IMR-90 (cell line): ENCODE measurements at regions not wholly inside any gene's neighbourhood (a gene's known extent, or its start where the extent isn't known, plus 50 kb on each side); places are given as distances from the start of the nearest gene placed in this dataset.

ENCODE experiments used
- BHLHE40 ChIP-seq: fragments of 150-350 bp; IDR thresholded peaks from 2 replicates; pipeline ENCODE4 v1.6.1; 2016; ENCODE audit warnings: mild to moderate bottlenecking, low read depth, low read length
- MAFK ChIP-seq: IDR thresholded peaks from 2 replicates; pipeline ENCODE4 v1.6.1; 2012; ENCODE audit warnings: low read depth, low read length, improper control_type of control experiment
- POLR2A ChIP-seq: IDR thresholded peaks from 2 replicates; pipeline ENCODE4 v1.6.1; 2012; ENCODE audit warnings: mild to moderate bottlenecking, low read depth, low read length
- RCOR1 ChIP-seq: IDR thresholded peaks from 2 replicates; pipeline ENCODE4 v1.6.1; 2012; ENCODE audit warnings: mild to moderate bottlenecking, low read length, improper control_type of control experiment; ENCODE audit not compliant: insufficient replicate concordance
- RFX5 ChIP-seq: IDR thresholded peaks from 2 replicates; pipeline ENCODE4 v1.8.0; 2012; ENCODE audit warnings: low read depth, mild to moderate bottlenecking, low read length, moderate library complexity
- SMC3 ChIP-seq: fragments of 150-350 bp; IDR thresholded peaks from 2 replicates; pipeline ENCODE4 v1.6.1; 2016; ENCODE audit warnings: low read depth, mild to moderate bottlenecking, antibody characterized with exemption, low read length, moderate library complexity
- TF ChIP-seq, protein P1 (sequence below): conservative IDR thresholded peaks from 2 replicates; pipeline ENCODE4 v1.5.1; 2012; ENCODE audit warnings: mild to moderate bottlenecking, low read depth, low read length, improper control_type of control experiment
- TF ChIP-seq, protein P2 (sequence below): fragments of 150-350 bp; IDR thresholded peaks from 2 replicates; pipeline ENCODE4 v1.6.1; 2016; ENCODE audit warnings: low read depth, mild to moderate bottlenecking, low read length, moderate library complexity, borderline replicate concordance
- TF ChIP-seq, protein P3 (sequence below): fragments of 150-350 bp; IDR thresholded peaks from 2 replicates; pipeline ENCODE4 v1.6.1; 2017; ENCODE audit warnings: mild to moderate bottlenecking, antibody characterized with exemption, low read length, low read depth

DNA sequence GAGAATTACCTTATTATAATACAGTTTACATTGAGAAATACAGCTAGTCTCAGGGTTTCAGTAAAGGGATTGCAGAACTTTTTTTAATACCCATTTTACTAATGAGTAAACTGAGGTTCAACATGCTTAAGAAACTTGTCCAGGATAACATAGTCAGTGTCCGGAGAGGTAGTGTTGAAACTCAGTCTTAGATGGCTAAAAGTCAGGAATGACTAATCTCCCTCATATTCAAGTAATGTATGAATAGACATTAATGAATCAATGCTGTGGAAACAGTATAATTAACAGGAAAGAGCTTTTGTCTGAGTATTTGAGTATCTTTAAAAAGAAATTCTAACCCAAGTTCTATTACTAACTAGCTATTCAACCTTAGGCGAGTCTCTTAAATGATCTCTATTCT lies 397.6 kb downstream of the PLA2G4A start:
- TF ChIP-seq POLR2A (no peak), MAFK (no peak), SMC3 (no peak), BHLHE40 (no peak), RFX5 (no peak), RCOR1 (no peak)
- TF ChIP-seq, protein P1, sequence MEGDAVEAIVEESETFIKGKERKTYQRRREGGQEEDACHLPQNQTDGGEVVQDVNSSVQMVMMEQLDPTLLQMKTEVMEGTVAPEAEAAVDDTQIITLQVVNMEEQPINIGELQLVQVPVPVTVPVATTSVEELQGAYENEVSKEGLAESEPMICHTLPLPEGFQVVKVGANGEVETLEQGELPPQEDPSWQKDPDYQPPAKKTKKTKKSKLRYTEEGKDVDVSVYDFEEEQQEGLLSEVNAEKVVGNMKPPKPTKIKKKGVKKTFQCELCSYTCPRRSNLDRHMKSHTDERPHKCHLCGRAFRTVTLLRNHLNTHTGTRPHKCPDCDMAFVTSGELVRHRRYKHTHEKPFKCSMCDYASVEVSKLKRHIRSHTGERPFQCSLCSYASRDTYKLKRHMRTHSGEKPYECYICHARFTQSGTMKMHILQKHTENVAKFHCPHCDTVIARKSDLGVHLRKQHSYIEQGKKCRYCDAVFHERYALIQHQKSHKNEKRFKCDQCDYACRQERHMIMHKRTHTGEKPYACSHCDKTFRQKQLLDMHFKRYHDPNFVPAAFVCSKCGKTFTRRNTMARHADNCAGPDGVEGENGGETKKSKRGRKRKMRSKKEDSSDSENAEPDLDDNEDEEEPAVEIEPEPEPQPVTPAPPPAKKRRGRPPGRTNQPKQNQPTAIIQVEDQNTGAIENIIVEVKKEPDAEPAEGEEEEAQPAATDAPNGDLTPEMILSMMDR: no peak
- TF ChIP-seq, protein P2, sequence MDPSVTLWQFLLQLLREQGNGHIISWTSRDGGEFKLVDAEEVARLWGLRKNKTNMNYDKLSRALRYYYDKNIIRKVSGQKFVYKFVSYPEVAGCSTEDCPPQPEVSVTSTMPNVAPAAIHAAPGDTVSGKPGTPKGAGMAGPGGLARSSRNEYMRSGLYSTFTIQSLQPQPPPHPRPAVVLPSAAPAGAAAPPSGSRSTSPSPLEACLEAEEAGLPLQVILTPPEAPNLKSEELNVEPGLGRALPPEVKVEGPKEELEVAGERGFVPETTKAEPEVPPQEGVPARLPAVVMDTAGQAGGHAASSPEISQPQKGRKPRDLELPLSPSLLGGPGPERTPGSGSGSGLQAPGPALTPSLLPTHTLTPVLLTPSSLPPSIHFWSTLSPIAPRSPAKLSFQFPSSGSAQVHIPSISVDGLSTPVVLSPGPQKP: no peak
- TF ChIP-seq, protein P3, sequence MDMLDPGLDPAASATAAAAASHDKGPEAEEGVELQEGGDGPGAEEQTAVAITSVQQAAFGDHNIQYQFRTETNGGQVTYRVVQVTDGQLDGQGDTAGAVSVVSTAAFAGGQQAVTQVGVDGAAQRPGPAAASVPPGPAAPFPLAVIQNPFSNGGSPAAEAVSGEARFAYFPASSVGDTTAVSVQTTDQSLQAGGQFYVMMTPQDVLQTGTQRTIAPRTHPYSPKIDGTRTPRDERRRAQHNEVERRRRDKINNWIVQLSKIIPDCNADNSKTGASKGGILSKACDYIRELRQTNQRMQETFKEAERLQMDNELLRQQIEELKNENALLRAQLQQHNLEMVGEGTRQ: no peak
